ENCODE measurements at regions not wholly inside any gene's neighbourhood (a gene's known extent, or its start where the extent isn't known, plus 50 kb on each side); places are given as distances from the start of the nearest gene placed in this dataset.

- TF ChIP-seq, protein P1, sequence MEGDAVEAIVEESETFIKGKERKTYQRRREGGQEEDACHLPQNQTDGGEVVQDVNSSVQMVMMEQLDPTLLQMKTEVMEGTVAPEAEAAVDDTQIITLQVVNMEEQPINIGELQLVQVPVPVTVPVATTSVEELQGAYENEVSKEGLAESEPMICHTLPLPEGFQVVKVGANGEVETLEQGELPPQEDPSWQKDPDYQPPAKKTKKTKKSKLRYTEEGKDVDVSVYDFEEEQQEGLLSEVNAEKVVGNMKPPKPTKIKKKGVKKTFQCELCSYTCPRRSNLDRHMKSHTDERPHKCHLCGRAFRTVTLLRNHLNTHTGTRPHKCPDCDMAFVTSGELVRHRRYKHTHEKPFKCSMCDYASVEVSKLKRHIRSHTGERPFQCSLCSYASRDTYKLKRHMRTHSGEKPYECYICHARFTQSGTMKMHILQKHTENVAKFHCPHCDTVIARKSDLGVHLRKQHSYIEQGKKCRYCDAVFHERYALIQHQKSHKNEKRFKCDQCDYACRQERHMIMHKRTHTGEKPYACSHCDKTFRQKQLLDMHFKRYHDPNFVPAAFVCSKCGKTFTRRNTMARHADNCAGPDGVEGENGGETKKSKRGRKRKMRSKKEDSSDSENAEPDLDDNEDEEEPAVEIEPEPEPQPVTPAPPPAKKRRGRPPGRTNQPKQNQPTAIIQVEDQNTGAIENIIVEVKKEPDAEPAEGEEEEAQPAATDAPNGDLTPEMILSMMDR (IDR thresholded peaks at IDR 0.05; ENCODE audit: low read depth, low read length), result no peak
- H3K36me3 ChIP-seq, result no peaks in the 10 kb centered on the region
- H3K9me3 ChIP-seq, result no peaks in the 10 kb centered on the region
- no peak overlapping the region for H3K4me3 ChIP-seq (ENCODE audit: low read depth, low read length)
- H3K27me3 ChIP-seq, result no peaks in the 10 kb centered on the region
- H3K4me1 ChIP-seq, result no peaks in the 10 kb centered on the region
- no peak for DNase-seq
Observed at GRCh38 chr2:22694300-22694699, 690.7 kb upstream of the KLHL29 start.

DNA sequence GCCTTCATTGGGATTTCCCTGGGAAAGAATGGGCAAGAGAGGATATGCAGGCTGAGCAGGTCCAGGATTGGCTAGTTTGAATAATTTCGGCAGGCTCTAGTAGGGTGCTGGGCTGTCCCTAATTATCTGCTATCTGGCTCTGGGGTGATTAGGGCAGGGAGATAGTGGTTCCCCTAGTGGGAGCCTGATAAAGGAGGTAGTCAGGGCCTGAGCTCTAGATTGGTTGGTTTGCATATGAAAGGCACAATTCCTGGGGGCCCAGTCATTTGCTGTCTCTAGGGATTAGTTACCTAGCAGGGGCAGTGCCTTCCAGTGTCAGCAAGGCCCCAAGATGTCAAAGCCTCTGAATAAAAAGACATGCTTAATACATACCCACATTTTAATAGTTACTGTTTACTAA is 690.1 kb upstream of the KLHL29 start:
- Histone ChIP-seq H3K27me3 (no peaks in the 10 kb centered on the region), H3K36me3 (no peaks in the 10 kb centered on the region), H3K4me3 (ENCODE audit: low read depth, low read length) (no peak overlapping the region), H3K4me1 (no peaks in the 10 kb centered on the region), H3K9me3 (no peaks in the 10 kb centered on the region)
- TF ChIP-seq, protein P1 (IDR thresholded peaks at IDR 0.05; ENCODE audit: low read depth, low read length), result no peak
- DNase-seq, result no peak

DNA sequence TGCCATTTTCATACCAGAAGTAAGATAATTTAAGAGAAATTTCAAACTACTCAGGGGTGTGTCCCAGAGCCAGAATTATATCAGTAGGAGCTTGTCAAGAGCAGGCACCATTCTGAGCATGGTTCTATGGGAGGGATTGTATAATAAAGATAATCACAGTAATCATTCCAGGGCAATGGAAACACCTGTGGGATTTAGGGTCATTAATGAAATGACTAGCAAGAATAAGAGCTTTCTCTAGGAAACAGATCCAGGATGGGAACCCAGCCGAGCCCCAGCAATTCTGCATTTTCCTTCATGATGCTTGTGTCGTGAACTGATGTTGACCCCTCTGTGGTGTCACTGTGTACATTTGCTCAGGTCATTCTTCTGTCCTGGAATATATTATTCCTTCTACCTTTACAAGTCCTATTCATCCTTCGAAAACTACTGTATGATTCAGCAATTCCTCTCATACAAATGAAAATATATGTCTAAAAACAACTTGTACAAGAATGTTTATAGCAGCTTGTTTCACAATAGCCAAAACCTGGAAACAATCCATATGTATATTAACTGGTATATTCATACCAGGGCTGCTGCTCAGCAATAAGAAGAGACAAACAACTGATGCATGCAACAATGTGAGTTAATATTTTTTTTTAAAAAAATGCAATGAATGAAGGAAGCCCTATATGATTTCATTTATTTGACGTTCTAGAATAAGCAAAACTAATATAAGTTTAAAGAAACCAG is 687.8 kb upstream of the KLHL29 start:
- no peaks in the 10 kb centered on the region for H3K36me3 ChIP-seq
- no peaks in the 10 kb centered on the region for H3K4me1 ChIP-seq
- no peaks in the 10 kb centered on the region for H3K9me3 ChIP-seq
- no peak for DNase-seq
- TF ChIP-seq, protein P1 (IDR thresholded peaks at IDR 0.05; ENCODE audit: low read depth, low read length), result no peak
- no peaks in the 10 kb centered on the region for H3K27me3 ChIP-seq
- no peak overlapping the region for H3K4me3 ChIP-seq (ENCODE audit: low read depth, low read length)

GRCh38 chr2:22701561-22702160 is 683.3 kb upstream of the KLHL29 start:
- Histone ChIP-seq H3K27me3 (no peaks in the 10 kb centered on the region), H3K4me1 (no peaks in the 10 kb centered on the region), H3K4me3 (ENCODE audit: low read depth, low read length) (no peak overlapping the region), H3K9me3 (no peaks in the 10 kb centered on the region), H3K36me3 (no peaks in the 10 kb centered on the region)
- TF ChIP-seq, protein P1 (IDR thresholded peaks at IDR 0.05; ENCODE audit: low read depth, low read length), result no peak
- no peak for DNase-seq

DNA sequence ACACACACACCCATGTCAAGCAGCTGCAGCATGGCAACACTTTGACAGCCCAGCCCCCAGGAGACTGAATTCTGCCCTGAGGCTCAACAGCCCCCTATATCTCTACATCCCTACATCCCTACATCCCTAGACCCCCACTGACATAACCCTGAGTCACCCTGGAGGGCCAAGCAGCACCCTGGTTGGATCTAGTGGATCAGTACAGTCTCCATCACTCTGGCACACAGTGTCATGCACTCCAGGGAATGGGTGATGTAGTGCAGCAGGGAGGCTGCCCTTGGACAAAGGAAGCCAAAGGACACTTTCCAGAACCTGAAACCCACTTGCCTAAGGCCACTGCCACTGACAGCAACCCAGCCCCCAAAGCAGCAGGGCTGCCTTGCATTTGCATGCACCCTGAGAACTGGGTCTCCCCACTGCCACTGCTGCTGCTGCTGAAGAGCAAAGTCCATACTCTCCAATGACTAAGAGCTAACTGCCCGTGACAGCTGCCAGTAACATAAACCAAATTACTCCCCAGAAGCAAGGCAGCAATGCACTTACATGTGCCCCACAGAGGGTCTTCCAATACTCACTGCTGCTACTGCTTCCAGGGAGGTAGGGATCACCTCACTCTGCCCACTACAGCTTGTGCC is 681.6 kb upstream of the KLHL29 start:
- TF ChIP-seq, protein P1 (IDR thresholded peaks at IDR 0.05; ENCODE audit: low read depth, low read length), result no peak
- Histone ChIP-seq H3K4me3 (ENCODE audit: low read depth, low read length) (no peak overlapping the region), H3K4me1 (no peaks in the 10 kb centered on the region), H3K36me3 (no peaks in the 10 kb centered on the region), H3K27me3 (no peaks in the 10 kb centered on the region), H3K9me3 (no peaks in the 10 kb centered on the region)
- DNase-seq, result no peak

- H3K4me1 ChIP-seq, result no peaks in the 10 kb centered on the region
- TF ChIP-seq, protein P1 (IDR thresholded peaks at IDR 0.05; ENCODE audit: low read depth, low read length), result no peak
- H3K4me3 ChIP-seq (ENCODE audit: low read depth, low read length), result no peak overlapping the region
- DNase-seq, result no peak
- H3K36me3 ChIP-seq, result no peaks in the 10 kb centered on the region
- H3K27me3 ChIP-seq, result no peaks in the 10 kb centered on the region
- H3K9me3 ChIP-seq, result no peaks in the 10 kb centered on the region
Observed at GRCh38 chr2:22719396-22719795, 665.6 kb upstream of the KLHL29 start.

Data from BE2C (cell line).